Hepatocyte (in vitro differentiated cells): ENCODE measurements at regions not wholly inside any gene's neighbourhood (a gene's known extent, or its start where the extent isn't known, plus 50 kb on each side); places are given as distances from the start of the nearest gene placed in this dataset.

Experiments
- DNase-seq: peaks from one replicate; pipeline ENCODE4 v3.0.0-alpha.2; 2016; ENCODE audit warnings: low spot score
- H2AFZ ChIP-seq: fragments of 200-600 bp; sonication (generic); 2 replicates; pipeline ENCODE4 v1.6.0; 2016; ENCODE audit warnings: antibody characterized with exemption, mild to moderate bottlenecking
- H3K27ac ChIP-seq: fragments of 200-600 bp; sonication (generic); 2 replicates; pipeline ENCODE4 v1.5.1; 2016; ENCODE audit warnings: mild to moderate bottlenecking
- H3K27me3 ChIP-seq: fragments of 200-600 bp; sonication (generic); 2 replicates; pipeline ENCODE4 v1.6.1; 2016
- H3K36me3 ChIP-seq: fragments of 200-600 bp; sonication (generic); replicated peaks from 2 replicates; pipeline ENCODE4 v1.5.1; 2016; ENCODE audit warnings: low read depth; ENCODE audit not compliant: insufficient read depth
- H3K4me1 ChIP-seq: fragments of 200-600 bp; sonication (generic); 2 replicates; pipeline ENCODE4 v1.5.1; 2016; ENCODE audit warnings: mild to moderate bottlenecking, moderate library complexity; ENCODE audit not compliant: insufficient read depth
- H3K4me2 ChIP-seq: fragments of 200-600 bp; sonication (generic); 2 replicates; pipeline ENCODE4 v1.6.0; 2016
- H3K4me3 ChIP-seq: fragments of 200-600 bp; sonication (generic); 2 replicates; pipeline ENCODE4 v1.5.1; 2016; ENCODE audit warnings: mild to moderate bottlenecking
- H3K79me2 ChIP-seq: fragments of 200-600 bp; sonication (generic); 2 replicates; pipeline ENCODE4 v1.6.0; 2017; ENCODE audit warnings: mild to moderate bottlenecking
- H3K9me2 ChIP-seq: fragments of 200-600 bp; sonication (generic); replicated peaks from 2 replicates; pipeline ENCODE4 v1.6.0; 2017; ENCODE audit warnings: mild to moderate bottlenecking; ENCODE audit not compliant: insufficient read depth
- H3K9me3 ChIP-seq: fragments of 200-600 bp; sonication (generic); 2 replicates; pipeline ENCODE4 v1.5.1; 2016; ENCODE audit warnings: low read depth, mild to moderate bottlenecking
- H4K20me1 ChIP-seq: fragments of 200-600 bp; sonication (generic); 2 replicates; pipeline ENCODE4 v1.6.0; 2016; ENCODE audit warnings: mild to moderate bottlenecking; ENCODE audit not compliant: insufficient read depth, poor library complexity, severe bottlenecking
- CTCF ChIP-seq: fragments of 200-600 bp; sonication (generic); IDR thresholded peaks from 2 replicates; pipeline ENCODE4 v1.5.1; 2016; ENCODE audit warnings: antibody characterized with exemption, mild to moderate bottlenecking; ENCODE audit not compliant: poor library complexity
- EZH2 ChIP-seq: fragments of 200-600 bp; sonication (generic); IDR thresholded peaks from 2 replicates; pipeline ENCODE4 v1.6.1; 2016; ENCODE audit warnings: antibody characterized with exemption, mild to moderate bottlenecking, borderline replicate concordance
- EZH2phosphoT487 ChIP-seq: fragments of 200-600 bp; sonication (generic); IDR thresholded peaks from one replicate; pipeline ENCODE4 v1.6.1; 2018; ENCODE audit warnings: antibody characterized with exemption, mild to moderate bottlenecking, low read depth, moderate library complexity; ENCODE audit not compliant: unreplicated experiment, severe bottlenecking
- WGBS: methylation state at CpG from one replicate; pipeline ENCODE4 v1.1.6; 2016; ENCODE audit warnings: low lambda C conversion rate; ENCODE audit errors: missing lambda C conversion rate; 5-methylcytosine and 5-hydroxymethylcytosine counted together

- WGBS: 68% methylated on average over 5 of the region's 5 CpGs
- Histone ChIP-seq H3K4me1 (peaks cover 4% of the 10 kb centered on the region), H3K27ac (peak overlapping the region; percentile 37), H3K36me3 (no peaks in the 10 kb centered on the region), H3K9me3 (no peaks in the 10 kb centered on the region), H3K4me3 (no peak overlapping the region), H2AFZ (no peak overlapping the region), H3K9me2 (no peaks in the 10 kb centered on the region), H3K27me3 (no peaks in the 10 kb centered on the region), H4K20me1 (no peaks in the 10 kb centered on the region), H3K4me2 (no peak overlapping the region), H3K79me2 (no peaks in the 10 kb centered on the region)
- TF ChIP-seq CTCF: no peak
- TF ChIP-seq EZH2phosphoT487: no peak
- no peak for TF ChIP-seq EZH2
- no peak for DNase-seq
Observed at GRCh38 chr2:8515864-8516533, 165.9 kb upstream of the ID2 start.

- no peaks in the 10 kb centered on the region for H3K36me3 ChIP-seq
- TF ChIP-seq EZH2 (no peak), CTCF (no peak), EZH2phosphoT487 (no peak)
- H3K4me2 ChIP-seq: no peak overlapping the region
- no peaks in the 10 kb centered on the region for H3K79me2 ChIP-seq
- no peak overlapping the region for H3K4me3 ChIP-seq
- no peaks in the 10 kb centered on the region for H4K20me1 ChIP-seq
- H3K27ac ChIP-seq: no peak overlapping the region
- H3K27me3 ChIP-seq: no peaks in the 10 kb centered on the region
- peaks cover 4% of the 10 kb centered on the region for H3K4me1 ChIP-seq
- no peak for DNase-seq
- H3K9me2 ChIP-seq: no peaks in the 10 kb centered on the region
- no peaks in the 10 kb centered on the region for H3K9me3 ChIP-seq
- WGBS: 88% methylated on average over 16 of the region's 16 CpGs
- no peak overlapping the region for H2AFZ ChIP-seq
Observed at GRCh38 chr2:8517850-8518498, 163.9 kb upstream of the ID2 start.

DNA sequence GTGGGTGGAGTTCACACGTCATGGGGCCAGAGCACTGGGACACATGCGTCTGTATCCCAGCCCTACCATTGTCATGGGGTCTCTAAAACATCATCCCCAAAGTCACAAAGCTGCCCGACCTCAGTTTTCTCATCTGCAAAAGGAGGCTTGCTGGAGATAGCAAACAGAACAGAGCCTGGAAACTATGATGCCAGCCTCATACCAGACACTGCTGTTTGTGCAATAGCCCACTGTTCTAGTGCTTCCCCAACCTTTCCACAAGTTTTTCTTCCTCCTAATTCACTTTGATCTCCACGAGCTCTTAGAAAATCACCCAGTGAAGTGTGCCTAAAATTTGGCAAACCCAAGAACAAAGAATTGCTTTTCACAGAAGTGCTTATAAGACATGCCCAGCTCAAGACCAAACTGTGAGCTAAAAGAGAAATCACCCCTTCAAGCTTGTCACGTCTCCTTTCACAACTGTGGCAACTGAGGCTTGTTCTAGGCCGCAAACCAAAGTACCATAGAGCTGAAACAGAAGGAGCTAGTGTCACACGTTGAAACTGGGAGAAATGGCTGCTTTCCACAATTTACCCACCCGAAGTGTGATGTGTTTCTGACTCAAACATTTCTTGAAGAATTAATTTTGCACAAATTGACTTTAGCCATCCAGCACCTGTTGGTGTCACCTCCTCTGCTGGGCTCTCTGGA is 162.7 kb upstream of the ID2 start:
- DNase-seq: no peak
- Histone ChIP-seq H2AFZ (no peak overlapping the region), H3K27me3 (no peaks in the 10 kb centered on the region), H3K9me3 (no peaks in the 10 kb centered on the region), H3K4me3 (no peak overlapping the region), H3K4me2 (no peak overlapping the region), H3K4me1 (peaks cover 4% of the 10 kb centered on the region), H3K36me3 (no peaks in the 10 kb centered on the region), H3K79me2 (no peaks in the 10 kb centered on the region), H3K9me2 (no peaks in the 10 kb centered on the region), H4K20me1 (no peaks in the 10 kb centered on the region), H3K27ac (no peak overlapping the region)
- TF ChIP-seq EZH2phosphoT487 (no peak), EZH2 (no peak), CTCF (no peak)
- 90% methylated on average over 8 of the region's 8 CpGs for WGBS
